Endothelial cell of umbilical vein (primary cell): ENCODE measurements at regions not wholly inside any gene's neighbourhood (a gene's known extent, or its start where the extent isn't known, plus 50 kb on each side); places are given as distances from the start of the nearest gene placed in this dataset.

Experiments
- BruUV-seq: library from RNA; stranded (reverse); fragments of 400-500 nt; replicated peaks from 2 replicates; lab custom pipeline; 2021; lab: Mats Ljungman, UMichigan
- CTCF ChIA-PET: fragments of 300-600, 350-600 bp; sonication (Branson Sonifier 250); formaldehyde crosslinking; loops from one replicate; lab custom pipeline; 2021; ENCODE audit warnings: antibody characterized with exemption, inconsistent platforms; lab: Charles Lee
- POLR2A ChIA-PET: fragments of 300-600, 350-600 bp; sonication (Branson Sonifier 250); formaldehyde crosslinking; loops from one replicate; lab custom pipeline; 2021; ENCODE audit warnings: antibody characterized with exemption, inconsistent platforms; lab: Charles Lee
- DNase-seq: peaks from one replicate; pipeline ENCODE4 v3.0.0-alpha.2; 2011; ENCODE audit warnings: low read depth, low spot score
- FAIRE-seq: peaks from 2 replicates; lab custom pipeline; 2011; peaks lifted over from hg19 to GRCh38; lab: Jason Lieb, UNC
- H2AFZ ChIP-seq: 2 replicates; pipeline ENCODE4 v1.6.0; 2012; ENCODE audit warnings: low read depth, low read length, control low read depth, inconsistent platforms
- H3K27ac ChIP-seq: 2 replicates; pipeline ENCODE4 v1.5.1; 2011; ENCODE audit warnings: low read depth, mild to moderate bottlenecking, control low read depth, low read length, moderate library complexity; ENCODE audit not compliant: insufficient read depth
- H3K27me3 ChIP-seq, 2 experiments: 2 replicates each; pipeline versions ENCODE4 v1.6.0 to v1.6.1; 2011; ENCODE audit warnings: low read length in 2 of 2, mixed read lengths in 1 of 2; ENCODE audit not compliant: control insufficient read depth in 2 of 2, insufficient read depth in 2 of 2
- H3K36me3 ChIP-seq, 2 experiments: 2 replicates in 1 of 2; 3 replicates in 1 of 2; pipeline ENCODE4 v1.5.1; 2011; ENCODE audit warnings: low read length in 2 of 2, mild to moderate bottlenecking in 1 of 2, moderate library complexity in 1 of 2; ENCODE audit not compliant: control insufficient read depth in 2 of 2, insufficient read depth in 2 of 2; ENCODE audit errors: extremely low read depth in 1 of 2
- H3K4me1 ChIP-seq: 3 replicates; pipeline ENCODE4 v1.5.1; 2011; ENCODE audit warnings: mild to moderate bottlenecking, low read length; ENCODE audit not compliant: control insufficient read depth, insufficient read depth; ENCODE audit errors: extremely low read depth
- H3K4me2 ChIP-seq: 2 replicates; pipeline ENCODE4 v1.6.1; 2011; ENCODE audit warnings: low read length, control low read depth, mixed read lengths; ENCODE audit not compliant: insufficient read depth
- H3K4me3 ChIP-seq, 3 experiments: fragments of 200-600 bp in 1 of 3; sonication (generic), shearing (Covaris generic) in 1 of 3; replicated peaks in 1 of 3; 2 replicates each; pipeline ENCODE4 v1.5.1; 2011 to 2016; ENCODE audit warnings: control low read depth in 3 of 3, low read length in 3 of 3, mild to moderate bottlenecking in 2 of 3, inconsistent platforms in 1 of 3, low read depth in 1 of 3, moderate library complexity in 1 of 3; ENCODE audit not compliant: insufficient read depth in 1 of 3
- H3K79me2 ChIP-seq: 2 replicates; pipeline ENCODE4 v1.6.0; 2012; ENCODE audit warnings: low read length, inconsistent platforms; ENCODE audit not compliant: control insufficient read depth, insufficient read depth
- H3K9ac ChIP-seq: replicated peaks from 2 replicates; pipeline ENCODE3; 2011; ENCODE audit warnings: low read length, control low read depth; ENCODE audit not compliant: insufficient read depth; ENCODE audit errors: extremely low read depth
- H3K9me1 ChIP-seq: replicated peaks from 3 replicates; pipeline ENCODE4 v1.6.0; 2011; ENCODE audit warnings: mild to moderate bottlenecking, low read length; ENCODE audit not compliant: control insufficient read depth, insufficient read depth; ENCODE audit errors: extremely low read depth
- H3K9me3 ChIP-seq: replicated peaks from 2 replicates; pipeline ENCODE4 v1.5.1; 2012; ENCODE audit warnings: low read length, inconsistent platforms; ENCODE audit not compliant: control insufficient read depth, insufficient read depth
- H4K20me1 ChIP-seq: replicated peaks from 2 replicates; pipeline ENCODE3; 2011; ENCODE audit warnings: mild to moderate bottlenecking, low read length; ENCODE audit not compliant: control insufficient read depth, insufficient read depth; ENCODE audit errors: extremely low read depth
- EZH2 ChIP-seq: IDR thresholded peaks from 2 replicates; pipeline ENCODE4 v1.6.1; 2012; ENCODE audit warnings: borderline replicate concordance, low read depth, mild to moderate bottlenecking, moderate library complexity, low read length, inconsistent platforms; ENCODE audit not compliant: severe bottlenecking
- JUN ChIP-seq: IDR thresholded peaks from 2 replicates; pipeline ENCODE4 v1.6.1; 2011; ENCODE audit warnings: borderline replicate concordance, low read depth; ENCODE audit not compliant: insufficient read length, insufficient read depth
- POLR2AphosphoS5 ChIP-seq: IDR thresholded peaks from 2 replicates; pipeline ENCODE4 v1.6.1; 2012; ENCODE audit warnings: low read depth, mild to moderate bottlenecking, control low read depth, low read length, moderate library complexity; ENCODE audit not compliant: insufficient read depth
- dilution Hi-C: fragments of 300-500 bp; cut with MboI; formaldehyde crosslinking; loops from one replicate; pipeline ENCODE4 v1.15.0; 2019; ENCODE audit warnings: low sequenced_read_pairs; ENCODE audit not compliant: extremely low pct_ligation_motif_present
- intact Hi-C: fragments of 100-400 bp; cut with micrococcal nuclease; formaldehyde crosslinking; loops from one replicate; pipeline ENCODE4 v1.10.0; 2022
- TF ChIP-seq, protein P1 (sequence below): IDR thresholded peaks from 2 replicates; pipeline ENCODE4 v1.6.1; 2011; ENCODE audit not compliant: insufficient read depth, insufficient read length
- TF ChIP-seq, protein P2 (sequence below), 2 donors: IDR thresholded peaks; 1 replicate in 1 of 2; 2 replicates in 1 of 2; pipeline ENCODE4 v1.5.1; 2011; ENCODE audit warnings: low read length in 2 of 2, mild to moderate bottlenecking in 2 of 2, moderate library complexity in 2 of 2, control low read depth in 1 of 2, inconsistent platforms in 1 of 2, low read depth in 1 of 2; ENCODE audit not compliant: insufficient read depth in 1 of 2; ENCODE audit errors: extremely low read depth in 1 of 2

DNA sequence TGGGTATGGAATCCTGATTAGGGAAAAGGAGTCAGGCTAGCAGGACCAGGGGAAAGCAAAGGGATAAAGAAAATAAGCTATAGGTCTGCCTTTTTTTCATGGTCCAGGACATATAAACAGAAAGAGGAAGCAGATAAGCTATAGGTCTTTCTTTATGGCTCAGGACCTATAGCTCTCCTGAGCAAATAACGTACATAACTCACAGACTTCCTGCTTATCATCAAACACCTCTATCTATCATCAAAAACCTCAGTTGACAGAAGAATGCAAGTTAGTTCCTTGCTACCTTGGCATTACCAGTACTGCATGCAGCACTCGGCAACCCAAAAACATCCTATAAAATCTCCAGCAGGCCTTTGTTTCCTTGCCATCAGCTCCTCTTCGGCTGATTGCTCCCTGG lies 238.7 kb upstream of the OR4E1 start:
- Histone ChIP-seq H3K27me3 (no peaks in the 10 kb centered on the region), H4K20me1 (no peaks in the 10 kb centered on the region), H3K4me2 (no peak overlapping the region), H3K9ac (no peak overlapping the region), H3K4me3 (no peak overlapping the region), H3K9me1 (no peaks in the 10 kb centered on the region), H3K36me3 (no peaks in the 10 kb centered on the region), H3K27ac (no peak overlapping the region), H2AFZ (peak overlapping the region; percentile 93), H3K4me1 (peaks cover 42% of the 10 kb centered on the region), H3K79me2 (no peaks in the 10 kb centered on the region), H3K9me3 (no peaks in the 10 kb centered on the region)
- dilution Hi-C loops (no loop called here), intact Hi-C loops (loop anchor here (10.0 kb wide), 2 partner anchors 402 to 642 kb away; no protein-coding TSS in a partner anchor)
- CTCF ChIA-PET: interaction anchor here (0.5 to 5.2 kb wide), 16 partner anchors 11 to 463 kb away, joined by 3 to 41 read pairs (median 5); no protein-coding TSS in a partner anchor
- DNase-seq (no peak), FAIRE-seq (no peak)
- no peak for TF ChIP-seq EZH2
- POLR2A ChIA-PET: no interaction called here
- no TSS peak for BruUV-seq

DNA sequence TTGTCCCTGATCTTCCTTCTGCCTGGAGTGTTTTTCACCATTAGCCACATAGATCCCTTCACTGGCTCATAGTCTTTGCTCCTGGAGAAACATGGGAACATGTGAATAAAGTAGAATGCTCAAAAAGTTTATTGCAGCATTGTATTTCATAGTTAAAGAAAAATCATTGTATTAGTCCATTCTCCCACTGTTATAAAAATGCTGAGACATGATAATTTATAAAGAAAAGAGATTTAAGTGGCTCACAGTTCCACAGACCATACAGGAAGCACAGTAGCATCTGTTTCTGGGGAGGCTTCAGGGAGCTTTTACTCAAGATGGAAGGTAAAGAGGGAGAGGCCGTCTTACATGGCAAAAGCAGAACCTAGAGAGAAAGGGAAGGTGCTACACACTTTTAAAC lies 238.3 kb upstream of the OR4E1 start:
- Histone ChIP-seq H3K27ac (no peak overlapping the region), H3K79me2 (no peaks in the 10 kb centered on the region), H4K20me1 (no peaks in the 10 kb centered on the region), H3K4me2 (no peak overlapping the region), H3K36me3 (no peaks in the 10 kb centered on the region), H3K9ac (no peak overlapping the region), H3K4me1 (peaks cover 37% of the 10 kb centered on the region), H3K27me3 (no peaks in the 10 kb centered on the region), H3K4me3 (no peak overlapping the region), H3K9me3 (no peaks in the 10 kb centered on the region), H3K9me1 (no peaks in the 10 kb centered on the region), H2AFZ (peak overlapping the region; percentile 93)
- ChIA-PET POLR2A (no interaction called here), CTCF (interaction anchor here (0.5 to 5.2 kb wide), 13 partner anchors 10 to 464 kb away, joined by 3 to 41 read pairs (median 5); no protein-coding TSS in a partner anchor)
- intact Hi-C loops: loop anchor here (10.0 kb wide), 2 partner anchors 403 to 643 kb away; no protein-coding TSS in a partner anchor
- TF ChIP-seq, protein P1, sequence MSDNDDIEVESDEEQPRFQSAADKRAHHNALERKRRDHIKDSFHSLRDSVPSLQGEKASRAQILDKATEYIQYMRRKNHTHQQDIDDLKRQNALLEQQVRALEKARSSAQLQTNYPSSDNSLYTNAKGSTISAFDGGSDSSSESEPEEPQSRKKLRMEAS: no peak
- TF ChIP-seq, protein P2, sequence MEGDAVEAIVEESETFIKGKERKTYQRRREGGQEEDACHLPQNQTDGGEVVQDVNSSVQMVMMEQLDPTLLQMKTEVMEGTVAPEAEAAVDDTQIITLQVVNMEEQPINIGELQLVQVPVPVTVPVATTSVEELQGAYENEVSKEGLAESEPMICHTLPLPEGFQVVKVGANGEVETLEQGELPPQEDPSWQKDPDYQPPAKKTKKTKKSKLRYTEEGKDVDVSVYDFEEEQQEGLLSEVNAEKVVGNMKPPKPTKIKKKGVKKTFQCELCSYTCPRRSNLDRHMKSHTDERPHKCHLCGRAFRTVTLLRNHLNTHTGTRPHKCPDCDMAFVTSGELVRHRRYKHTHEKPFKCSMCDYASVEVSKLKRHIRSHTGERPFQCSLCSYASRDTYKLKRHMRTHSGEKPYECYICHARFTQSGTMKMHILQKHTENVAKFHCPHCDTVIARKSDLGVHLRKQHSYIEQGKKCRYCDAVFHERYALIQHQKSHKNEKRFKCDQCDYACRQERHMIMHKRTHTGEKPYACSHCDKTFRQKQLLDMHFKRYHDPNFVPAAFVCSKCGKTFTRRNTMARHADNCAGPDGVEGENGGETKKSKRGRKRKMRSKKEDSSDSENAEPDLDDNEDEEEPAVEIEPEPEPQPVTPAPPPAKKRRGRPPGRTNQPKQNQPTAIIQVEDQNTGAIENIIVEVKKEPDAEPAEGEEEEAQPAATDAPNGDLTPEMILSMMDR (IDR thresholded peaks at IDR 0.05; ENCODE audit: extremely low read depth in 1 of 2, insufficient read depth in 1 of 2, low read depth in 1 of 2, low read length in 2 of 2): no peak
- TF ChIP-seq JUN (no peak), POLR2AphosphoS5 (no peak)
- dilution Hi-C loops: no loop called here
- no TSS peak for BruUV-seq
- DNase-seq: no peak
- FAIRE-seq: no peak
